CD4-positive, alpha-beta T cell treated with Interleukin-6 for 4 hours (primary cell): ENCODE measurements at regions not wholly inside any gene's neighbourhood (a gene's known extent, or its start where the extent isn't known, plus 50 kb on each side); places are given as distances from the start of the nearest gene placed in this dataset.
"Not testable (repeated sequence)": the region's sequence is repeated elsewhere in the genome, so short reads cannot be mapped to it uniquely, and the experiment has no call there.

Experiments
- DNase-seq: peaks from one replicate; pipeline ENCODE4 v3.0.0-alpha.2; 2020; ENCODE audit warnings: mixed read lengths

GRCh38 chr15:77944002-77944867, 133.3 kb downstream of the TBC1D2B start:
- DNase-seq = peak; percentile 62

- DNase-seq = no peak
Observed at GRCh38 chr15:77942611-77943211, 134.8 kb downstream of the TBC1D2B start.

- DNase-seq = not testable (repeated sequence)
Observed at GRCh38 chr15:77941090-77941827, 136.3 kb downstream of the TBC1D2B start.

- no peak for DNase-seq
Observed at GRCh38 chr15:77940381-77940947, 137.0 kb downstream of the TBC1D2B start.

- DNase-seq = no peak
Observed at GRCh38 chr15:77939851-77940250, 137.7 kb downstream of the TBC1D2B start.

GRCh38 chr15:77939026-77939425, 138.5 kb downstream of the TBC1D2B start:
- not testable (repeated sequence) for DNase-seq

- not testable (repeated sequence) for DNase-seq
Observed at GRCh38 chr15:77938546-77938945, 139.0 kb downstream of the TBC1D2B start.

GRCh38 chr15:77936567-77936966, 140.9 kb downstream of the TBC1D2B start:
- DNase-seq = not testable (repeated sequence)

- not testable (repeated sequence) for DNase-seq
Observed at GRCh38 chr15:77934516-77934915, 143.0 kb downstream of the TBC1D2B start.

- not testable (repeated sequence) for DNase-seq
Observed at GRCh38 chr15:77930907-77931306, 146.6 kb downstream of the TBC1D2B start.

- DNase-seq = not testable (repeated sequence)
Observed at GRCh38 chr15:77930490-77930889, 147.0 kb downstream of the TBC1D2B start.

- not testable (repeated sequence) for DNase-seq
Observed at GRCh38 chr15:77926789-77927188, 150.7 kb downstream of the TBC1D2B start.

GRCh38 chr15:77926296-77926695, 151.2 kb downstream of the TBC1D2B start:
- not testable (repeated sequence) for DNase-seq

- not testable (repeated sequence) for DNase-seq
Observed at GRCh38 chr15:77925101-77925500, 152.4 kb downstream of the TBC1D2B start.

GRCh38 chr15:77921664-77922063, 155.8 kb downstream of the TBC1D2B start:
- DNase-seq = no peak

- not testable (repeated sequence) for DNase-seq
Observed at GRCh38 chr15:77916966-77917635, 160.4 kb downstream of the TBC1D2B start.

GRCh38 chr15:77915961-77916330, 161.6 kb downstream of the TBC1D2B start:
- not testable (repeated sequence) for DNase-seq

GRCh38 chr15:77915261-77915960, 162.1 kb downstream of the TBC1D2B start:
- no peak for DNase-seq

- not testable (repeated sequence) for DNase-seq
Observed at GRCh38 chr15:77914531-77914930, 163.0 kb downstream of the TBC1D2B start.

- peak; percentile 75 for DNase-seq
Observed at GRCh38 chr15:77910030-77910911, 167.2 kb downstream of the TBC1D2B start.
